ENCODE measurements at regions not wholly inside any gene's neighbourhood (a gene's known extent, or its start where the extent isn't known, plus 50 kb on each side); places are given as distances from the start of the nearest gene placed in this dataset.
"Not testable (repeated sequence)": the region's sequence is repeated elsewhere in the genome, so short reads cannot be mapped to it uniquely, and the experiment has no call there.

DNA sequence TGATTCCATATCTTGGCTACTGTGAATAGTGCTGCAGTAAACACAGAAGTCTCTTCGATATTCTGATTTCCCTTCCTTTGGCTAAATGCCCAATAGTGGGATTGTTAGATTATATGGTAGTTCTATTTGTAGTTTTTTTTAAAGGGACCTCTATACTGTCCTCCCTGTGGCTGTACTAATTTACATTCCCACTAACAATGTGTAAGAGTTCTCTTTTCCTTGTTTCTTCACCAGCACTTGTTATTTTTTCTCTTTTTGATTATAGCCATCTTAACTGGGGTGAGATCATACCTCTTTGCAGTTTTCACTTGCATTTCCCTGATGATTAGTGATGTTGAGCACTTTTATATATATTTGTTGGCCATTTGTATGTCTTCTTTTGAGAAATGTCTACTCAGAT, 102.0 kb downstream of the CARTPT start:
- DNase-seq: no peak
- Histone ChIP-seq H3K36me3 (no peaks in the 10 kb centered on the region), H3K4me3 (replicated peaks in 1 of 3) (no peak overlapping the region), H3K27me3 (no peaks in the 10 kb centered on the region), H3K27ac (no peak overlapping the region), H3K4me1 (no peaks in the 10 kb centered on the region), H3K9me3 (no peaks in the 10 kb centered on the region)
- no peak for TF ChIP-seq POLR2A (IDR thresholded peaks at IDR 0.05)
- TF ChIP-seq, protein P1, sequence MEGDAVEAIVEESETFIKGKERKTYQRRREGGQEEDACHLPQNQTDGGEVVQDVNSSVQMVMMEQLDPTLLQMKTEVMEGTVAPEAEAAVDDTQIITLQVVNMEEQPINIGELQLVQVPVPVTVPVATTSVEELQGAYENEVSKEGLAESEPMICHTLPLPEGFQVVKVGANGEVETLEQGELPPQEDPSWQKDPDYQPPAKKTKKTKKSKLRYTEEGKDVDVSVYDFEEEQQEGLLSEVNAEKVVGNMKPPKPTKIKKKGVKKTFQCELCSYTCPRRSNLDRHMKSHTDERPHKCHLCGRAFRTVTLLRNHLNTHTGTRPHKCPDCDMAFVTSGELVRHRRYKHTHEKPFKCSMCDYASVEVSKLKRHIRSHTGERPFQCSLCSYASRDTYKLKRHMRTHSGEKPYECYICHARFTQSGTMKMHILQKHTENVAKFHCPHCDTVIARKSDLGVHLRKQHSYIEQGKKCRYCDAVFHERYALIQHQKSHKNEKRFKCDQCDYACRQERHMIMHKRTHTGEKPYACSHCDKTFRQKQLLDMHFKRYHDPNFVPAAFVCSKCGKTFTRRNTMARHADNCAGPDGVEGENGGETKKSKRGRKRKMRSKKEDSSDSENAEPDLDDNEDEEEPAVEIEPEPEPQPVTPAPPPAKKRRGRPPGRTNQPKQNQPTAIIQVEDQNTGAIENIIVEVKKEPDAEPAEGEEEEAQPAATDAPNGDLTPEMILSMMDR (IDR thresholded peaks at IDR 0.05): no peak
- intact Hi-C loops (cut with DNase I): no loop called here
- WGBS, 2 donors: 86 to 89% methylated on average over 1 of the region's 1 CpG

DNA sequence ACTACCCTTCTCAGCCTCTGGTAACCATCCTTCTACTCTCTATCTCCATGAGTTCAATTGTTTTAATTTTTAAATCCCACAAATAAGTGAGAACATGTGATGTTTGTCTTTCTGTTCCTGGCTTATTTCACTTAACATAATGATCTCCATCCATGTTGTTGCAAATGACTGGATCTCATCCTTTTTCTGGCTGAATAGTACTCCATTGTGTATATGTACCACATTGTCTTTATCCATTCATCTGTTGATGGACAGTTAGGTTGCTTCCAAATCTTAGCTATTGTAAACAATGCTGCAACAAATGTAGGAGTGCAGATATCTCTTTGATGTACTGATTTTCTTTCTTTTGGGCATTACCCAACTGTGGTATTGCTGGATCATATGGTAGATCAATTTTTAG, 103.0 kb downstream of the CARTPT start:
- H3K27me3 ChIP-seq; H3K4me1 ChIP-seq; H3K36me3 ChIP-seq; H3K9me3 ChIP-seq; H3K27ac ChIP-seq; intact Hi-C loops (cut with DNase I); DNase-seq; H3K4me3 ChIP-seq (replicated peaks in 1 of 3): not testable (repeated sequence)

DNA sequence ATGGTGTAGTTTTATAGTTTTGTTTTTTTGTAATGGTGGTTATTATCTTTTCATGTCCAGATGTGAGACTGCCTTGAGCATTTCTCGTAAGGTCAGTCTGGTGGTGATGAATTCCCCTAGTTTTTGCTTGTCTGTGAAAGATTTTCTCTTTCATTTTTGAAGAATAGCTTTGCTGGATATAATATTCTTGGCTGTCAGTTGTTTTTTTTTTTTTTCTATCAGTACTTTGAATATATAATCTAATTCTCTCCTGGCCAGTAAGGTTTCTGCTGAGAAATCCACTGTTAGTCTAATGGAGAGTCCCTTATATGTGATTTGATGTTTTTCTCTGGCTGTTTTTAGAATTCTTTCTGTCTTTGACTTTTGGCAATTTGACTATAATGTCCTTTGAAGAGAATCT, 106.9 kb downstream of the CARTPT start:
- H3K4me3 ChIP-seq (replicated peaks in 1 of 3): no peak overlapping the region
- intact Hi-C loops (cut with DNase I): no loop called here
- 91 to 98% methylated on average over 1 of the region's 1 CpG for WGBS, 2 donors
- H3K27ac ChIP-seq: no peak overlapping the region
- no peaks in the 10 kb centered on the region for H3K27me3 ChIP-seq
- no peak for DNase-seq
- H3K36me3 ChIP-seq: no peaks in the 10 kb centered on the region
- no peaks in the 10 kb centered on the region for H3K9me3 ChIP-seq
- peaks cover 9 to 12% of the 10 kb centered on the region in 2 donors for H3K4me1 ChIP-seq
- TF ChIP-seq, protein P1 (IDR thresholded peaks at IDR 0.05): no peak
- no peak for TF ChIP-seq POLR2A (IDR thresholded peaks at IDR 0.05)

DNA sequence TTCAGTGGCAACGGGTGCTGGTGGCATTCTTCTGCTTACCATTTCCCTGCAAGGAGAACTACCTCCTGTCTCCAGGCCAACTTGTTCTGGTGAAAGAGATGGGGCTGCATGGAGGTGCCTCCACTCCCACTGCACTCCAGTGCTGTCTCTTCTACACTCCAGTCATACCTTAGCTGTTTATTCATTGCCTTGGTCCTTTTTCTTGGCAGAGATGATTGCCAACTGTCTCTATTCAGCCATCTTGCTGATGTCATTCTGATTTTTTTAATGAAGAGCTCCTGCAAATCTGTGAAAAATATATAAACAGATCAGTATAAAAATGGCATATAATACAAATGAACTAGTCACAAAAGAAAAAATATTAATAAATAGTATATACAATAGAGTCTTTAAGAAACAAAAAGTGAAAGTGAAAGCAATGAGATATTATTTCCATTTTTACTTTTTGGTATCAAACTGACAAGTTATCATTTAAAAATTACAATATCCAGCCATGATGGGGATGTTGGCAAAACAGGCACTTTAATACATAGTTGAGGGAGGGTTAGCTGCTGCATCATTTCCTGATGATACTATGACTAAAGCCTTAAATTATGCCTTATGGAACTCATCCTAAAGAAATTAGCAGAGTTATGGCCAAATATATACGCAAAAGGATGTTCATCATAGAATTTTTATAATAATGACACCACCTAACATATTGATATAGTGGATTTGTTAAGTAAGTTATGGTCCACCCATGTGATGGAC, 109.4 kb downstream of the CARTPT start:
- no peak overlapping the region for H3K4me3 ChIP-seq (replicated peaks in 1 of 3)
- no peak for DNase-seq
- TF ChIP-seq, protein P1 (IDR thresholded peaks at IDR 0.05): no peak
- TF ChIP-seq POLR2A (IDR thresholded peaks at IDR 0.05): no peak
- intact Hi-C loops (cut with DNase I): no loop called here
- H3K27ac ChIP-seq: no peak overlapping the region
- H3K27me3 ChIP-seq: no peaks in the 10 kb centered on the region
- peaks cover 9 to 14% of the 10 kb centered on the region in 2 donors for H3K4me1 ChIP-seq
- 76 to 84% methylated on average over 2 of the region's 2 CpGs for WGBS, 2 donors
- H3K9me3 ChIP-seq: no peaks in the 10 kb centered on the region
- H3K36me3 ChIP-seq: no peaks in the 10 kb centered on the region

DNA sequence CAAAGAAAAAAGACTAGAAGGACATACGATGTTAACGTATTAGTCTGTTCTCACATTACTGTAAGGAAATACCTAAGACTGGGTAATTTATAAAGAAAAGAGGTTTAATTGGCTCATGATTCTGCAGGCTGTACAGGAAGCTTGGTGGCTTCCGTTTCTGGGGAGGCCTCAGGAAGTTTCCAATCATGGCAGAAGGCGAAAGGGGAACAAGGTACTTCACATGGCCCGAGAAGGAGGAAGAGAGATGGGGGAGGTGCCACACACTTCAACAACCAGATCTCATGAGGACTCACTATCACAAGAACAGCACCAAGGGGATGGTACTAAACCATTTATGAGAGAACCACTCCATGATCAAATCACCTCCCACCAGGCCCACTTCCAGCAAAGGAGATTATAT, 110.1 kb downstream of the CARTPT start:
- DNase-seq: no peak
- Histone ChIP-seq H3K27me3 (no peaks in the 10 kb centered on the region), H3K27ac (no peak overlapping the region), H3K36me3 (no peaks in the 10 kb centered on the region), H3K9me3 (no peaks in the 10 kb centered on the region), H3K4me3 (replicated peaks in 1 of 3) (no peak overlapping the region), H3K4me1 (peaks cover 9 to 14% of the 10 kb centered on the region in 2 donors)
- no peak for TF ChIP-seq POLR2A (IDR thresholded peaks at IDR 0.05)
- TF ChIP-seq, protein P1 (IDR thresholded peaks at IDR 0.05): no peak
- WGBS, 2 donors: 73 to 89% methylated on average over 5 of the region's 5 CpGs
- intact Hi-C loops (cut with DNase I): no loop called here

Data from thyroid gland (tissue), 4 donors.